Memory B cell (primary cell): ENCODE measurements at regions not wholly inside any gene's neighbourhood (a gene's known extent, or its start where the extent isn't known, plus 50 kb on each side); places are given as distances from the start of the nearest gene placed in this dataset.

Experiments
- ATAC-seq: fragments of 150-1000 bp; cut with Tn5 transposase; 2 replicates; pipeline ENCODE4 v1.10.0; 2021; ENCODE audit warnings: low read depth, mild to moderate bottlenecking, moderate library complexity
- DNase-seq, 2 donors: peaks; one replicate each; pipeline ENCODE4 v3.0.0; 2022; ENCODE audit warnings: low spot score in 2 of 2
- H3K27ac Mint-ChIP-seq: one replicate; pipeline ENCODE4 v1.8.0; 2022; ENCODE audit warnings: mild to moderate bottlenecking, moderate library complexity, mixed read lengths
- H3K27me3 Mint-ChIP-seq: one replicate; pipeline ENCODE4 v1.8.0; 2022; ENCODE audit warnings: mixed read lengths
- H3K36me3 Mint-ChIP-seq: one replicate; pipeline ENCODE4 v1.8.0; 2022; ENCODE audit warnings: mild to moderate bottlenecking, mixed read lengths
- H3K4me1 Mint-ChIP-seq: one replicate; pipeline ENCODE4 v1.8.0; 2022; ENCODE audit warnings: mixed read lengths
- H3K4me3 Mint-ChIP-seq: one replicate; pipeline ENCODE4 v1.8.0; 2022; ENCODE audit warnings: mild to moderate bottlenecking, moderate library complexity, mixed read lengths
- H3K9me3 Mint-ChIP-seq: one replicate; pipeline ENCODE4 v1.8.0; 2022; ENCODE audit warnings: mixed read lengths

DNA sequence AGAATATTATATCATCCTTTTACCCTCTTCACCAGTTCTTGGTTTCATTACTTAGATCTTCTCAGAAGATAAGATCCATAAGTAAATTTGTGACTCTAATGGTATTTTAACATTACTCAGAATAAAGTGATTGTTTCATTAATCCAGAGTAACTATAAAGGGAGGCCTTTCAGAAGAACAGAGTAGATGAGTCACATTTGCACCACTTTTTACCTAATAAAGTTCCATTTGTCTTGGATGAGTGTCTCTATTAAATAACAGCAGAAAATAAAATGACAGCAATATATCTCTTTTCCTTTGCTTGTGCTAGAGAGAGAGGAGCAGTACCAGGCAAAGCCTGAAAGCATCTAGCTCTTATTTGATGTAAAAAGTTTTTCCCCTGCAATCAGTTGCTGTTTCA, 926.5 kb upstream of the CNTNAP5 start:
- Mint-ChIP-seq H3K4me3 (no peak overlapping the region), H3K9me3 (peaks cover 6% of the 10 kb centered on the region), H3K4me1 (no peaks in the 10 kb centered on the region), H3K27ac (no peak overlapping the region), H3K27me3 (no peaks in the 10 kb centered on the region), H3K36me3 (no peaks in the 10 kb centered on the region)
- DNase-seq (no peak), ATAC-seq (no peak)

DNA sequence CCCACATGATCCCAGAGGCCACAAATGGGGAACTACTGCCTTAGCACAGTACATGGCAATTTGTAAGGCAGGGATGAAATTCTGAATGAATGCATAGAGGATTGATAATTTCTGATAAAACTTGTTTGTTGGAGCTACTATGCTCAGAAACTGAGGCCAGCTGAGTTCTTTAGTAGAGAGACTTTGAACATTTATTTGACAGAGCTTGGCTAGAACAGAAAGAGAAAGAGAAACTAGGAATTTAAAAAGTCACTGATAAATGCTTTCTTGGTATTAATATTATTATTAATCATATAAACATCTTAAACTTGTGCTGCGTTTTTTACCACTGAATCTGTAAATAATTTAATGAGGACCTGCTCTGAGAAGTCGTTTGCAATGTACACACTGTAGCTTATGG, 923.7 kb upstream of the CNTNAP5 start:
- Mint-ChIP-seq H3K27me3 (no peaks in the 10 kb centered on the region), H3K36me3 (no peaks in the 10 kb centered on the region), H3K9me3 (peaks cover 5% of the 10 kb centered on the region), H3K27ac (no peak overlapping the region), H3K4me1 (no peaks in the 10 kb centered on the region), H3K4me3 (no peak overlapping the region)
- ATAC-seq = no peak
- DNase-seq = no peak

- Mint-ChIP-seq H3K4me3 (no peak overlapping the region), H3K9me3 (peaks cover 3% of the 10 kb centered on the region), H3K27ac (no peak overlapping the region), H3K27me3 (no peaks in the 10 kb centered on the region), H3K4me1 (no peaks in the 10 kb centered on the region), H3K36me3 (no peaks in the 10 kb centered on the region)
- no peak for DNase-seq
- ATAC-seq = no peak
These were observed 921.2 kb upstream of the CNTNAP5 start for GRCh38 chr2:123103902-123104301.

DNA sequence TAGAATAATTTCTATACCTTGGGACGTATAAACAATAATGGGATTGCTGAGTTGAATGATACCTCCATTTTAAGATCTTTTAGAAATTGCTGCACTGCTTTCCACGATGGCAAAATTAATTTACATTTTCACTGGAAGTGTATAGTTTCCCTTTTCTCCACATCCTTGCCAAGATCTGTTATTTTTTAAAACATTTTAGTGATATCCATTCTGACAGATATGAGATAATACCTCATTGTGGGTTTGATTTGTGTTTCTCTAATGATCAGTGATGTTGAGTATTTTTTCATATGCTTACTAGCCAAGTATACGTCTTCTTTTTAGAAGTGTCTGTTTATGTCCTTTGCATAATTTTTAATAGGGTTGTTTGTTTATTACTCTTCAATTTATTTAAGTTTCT, 908.5 kb upstream of the CNTNAP5 start:
- DNase-seq (no peak), ATAC-seq (no peak)
- Mint-ChIP-seq H3K4me1 (no peaks in the 10 kb centered on the region), H3K27ac (no peak overlapping the region), H3K4me3 (no peak overlapping the region), H3K36me3 (no peaks in the 10 kb centered on the region), H3K27me3 (no peaks in the 10 kb centered on the region), H3K9me3 (peaks cover 9% of the 10 kb centered on the region)

DNA sequence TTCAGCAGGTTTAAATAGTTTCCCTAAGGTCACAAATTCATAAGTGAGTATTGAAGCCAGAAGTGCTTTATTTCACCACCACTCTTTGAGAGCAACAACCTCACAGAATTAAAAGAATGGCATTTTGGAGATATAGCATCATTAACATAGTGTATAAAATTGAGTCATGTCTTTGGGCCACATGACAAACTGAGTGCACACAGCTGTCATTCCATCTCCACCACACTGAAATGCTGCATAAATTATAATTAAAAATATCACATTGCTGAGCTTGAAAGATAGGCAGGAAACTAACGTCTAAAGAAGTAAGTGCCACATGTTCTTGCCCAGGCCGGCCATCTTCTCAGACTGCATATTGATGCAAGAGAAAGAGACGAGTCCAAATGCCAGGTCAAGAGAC, 897.9 kb upstream of the CNTNAP5 start:
- Mint-ChIP-seq H3K27ac (no peak overlapping the region), H3K36me3 (no peaks in the 10 kb centered on the region), H3K4me3 (no peak overlapping the region), H3K27me3 (no peaks in the 10 kb centered on the region), H3K4me1 (no peaks in the 10 kb centered on the region), H3K9me3 (peaks cover 4% of the 10 kb centered on the region)
- ATAC-seq (no peak), DNase-seq (no peak)

GRCh38 chr2:123128951-123129350, 896.1 kb upstream of the CNTNAP5 start:
- Mint-ChIP-seq H3K4me1 (no peaks in the 10 kb centered on the region), H3K27ac (no peak overlapping the region), H3K27me3 (no peaks in the 10 kb centered on the region), H3K4me3 (no peak overlapping the region), H3K9me3 (peaks cover 3% of the 10 kb centered on the region), H3K36me3 (no peaks in the 10 kb centered on the region)
- no peak for DNase-seq
- ATAC-seq = no peak

DNA sequence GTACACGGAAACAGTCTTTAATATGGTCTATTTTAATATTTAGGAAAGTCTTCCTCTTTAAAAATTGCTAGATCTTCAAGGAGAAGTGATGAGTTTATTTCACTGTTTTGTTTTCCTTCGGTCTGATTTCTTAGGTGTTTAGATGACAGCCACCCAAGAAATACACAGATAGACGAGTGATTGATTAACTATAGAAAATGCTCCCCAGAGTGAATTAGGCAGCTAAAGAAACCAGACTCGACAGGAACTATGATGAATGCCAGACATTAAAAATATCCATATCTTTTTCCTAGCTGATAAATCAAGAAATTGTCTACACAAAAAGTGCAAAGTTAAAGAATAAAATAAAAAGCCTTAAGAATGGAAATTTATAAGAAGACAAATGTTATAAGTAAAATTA, 888.7 kb upstream of the CNTNAP5 start:
- no peak overlapping the region for H3K27ac Mint-ChIP-seq
- H3K27me3 Mint-ChIP-seq = no peaks in the 10 kb centered on the region
- DNase-seq = no peak
- no peaks in the 10 kb centered on the region for H3K36me3 Mint-ChIP-seq
- ATAC-seq = no peak
- H3K4me3 Mint-ChIP-seq = no peak overlapping the region
- H3K9me3 Mint-ChIP-seq = peaks cover 5% of the 10 kb centered on the region
- H3K4me1 Mint-ChIP-seq = no peaks in the 10 kb centered on the region

GRCh38 chr2:123144082-123144481, 881.0 kb upstream of the CNTNAP5 start:
- no peak for DNase-seq
- Mint-ChIP-seq H3K27me3 (no peaks in the 10 kb centered on the region), H3K4me3 (no peak overlapping the region), H3K4me1 (no peaks in the 10 kb centered on the region), H3K36me3 (no peaks in the 10 kb centered on the region), H3K9me3 (peaks cover 7% of the 10 kb centered on the region), H3K27ac (no peak overlapping the region)
- no peak for ATAC-seq

DNA sequence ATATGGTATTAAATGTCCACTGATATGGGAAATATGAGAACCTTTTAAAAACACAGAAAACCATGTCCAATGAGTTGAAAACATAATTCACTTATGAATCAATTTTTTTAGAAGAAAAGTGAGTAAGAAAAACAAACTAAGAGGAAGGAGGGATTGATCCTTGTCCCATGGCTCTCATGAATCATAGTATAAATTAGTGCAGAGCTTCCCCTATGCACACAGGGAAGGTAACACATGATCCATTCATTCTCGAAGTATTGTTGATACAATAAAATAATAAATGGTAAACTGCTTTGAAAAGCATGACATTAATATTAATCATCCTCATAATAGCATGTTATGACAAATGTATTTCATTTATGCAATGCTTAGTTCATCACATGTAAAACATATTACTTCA, 872.0 kb upstream of the CNTNAP5 start:
- H3K4me3 Mint-ChIP-seq = no peak overlapping the region
- no peak for ATAC-seq
- H3K9me3 Mint-ChIP-seq = peaks cover 3% of the 10 kb centered on the region
- H3K27me3 Mint-ChIP-seq = no peaks in the 10 kb centered on the region
- H3K36me3 Mint-ChIP-seq = no peaks in the 10 kb centered on the region
- H3K4me1 Mint-ChIP-seq = no peaks in the 10 kb centered on the region
- DNase-seq = no peak
- no peak overlapping the region for H3K27ac Mint-ChIP-seq

DNA sequence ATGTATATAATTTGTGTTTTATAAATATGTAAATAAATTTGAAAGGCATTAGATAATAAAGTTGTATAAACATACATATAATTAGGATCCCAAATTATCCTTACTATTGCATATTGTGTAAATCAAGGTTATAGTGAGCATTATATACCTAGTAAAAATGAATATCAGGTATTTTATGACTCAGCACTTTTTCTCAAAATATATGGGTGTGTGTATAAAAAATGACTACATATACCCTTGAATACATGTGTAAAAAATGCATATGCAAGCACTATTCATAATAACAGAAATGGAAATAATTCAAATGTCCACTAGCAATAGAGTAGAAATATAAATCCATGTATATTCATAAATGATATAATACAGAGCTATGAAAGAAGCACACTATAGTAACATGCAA, 870.9 kb upstream of the CNTNAP5 start:
- H3K4me1 Mint-ChIP-seq = no peaks in the 10 kb centered on the region
- H3K9me3 Mint-ChIP-seq = peaks cover 5% of the 10 kb centered on the region
- H3K27me3 Mint-ChIP-seq = no peaks in the 10 kb centered on the region
- DNase-seq (no peak), ATAC-seq (no peak)
- no peaks in the 10 kb centered on the region for H3K36me3 Mint-ChIP-seq
- H3K4me3 Mint-ChIP-seq = no peak overlapping the region
- H3K27ac Mint-ChIP-seq = no peak overlapping the region

- H3K27ac Mint-ChIP-seq = no peak overlapping the region
- H3K4me3 Mint-ChIP-seq = no peak overlapping the region
- H3K9me3 Mint-ChIP-seq = peaks cover 5% of the 10 kb centered on the region
- H3K27me3 Mint-ChIP-seq = no peaks in the 10 kb centered on the region
- ATAC-seq (no peak), DNase-seq (no peak)
- no peaks in the 10 kb centered on the region for H3K4me1 Mint-ChIP-seq
- no peaks in the 10 kb centered on the region for H3K36me3 Mint-ChIP-seq
These were observed 868.1 kb upstream of the CNTNAP5 start for GRCh38 chr2:123157016-123157415.

DNA sequence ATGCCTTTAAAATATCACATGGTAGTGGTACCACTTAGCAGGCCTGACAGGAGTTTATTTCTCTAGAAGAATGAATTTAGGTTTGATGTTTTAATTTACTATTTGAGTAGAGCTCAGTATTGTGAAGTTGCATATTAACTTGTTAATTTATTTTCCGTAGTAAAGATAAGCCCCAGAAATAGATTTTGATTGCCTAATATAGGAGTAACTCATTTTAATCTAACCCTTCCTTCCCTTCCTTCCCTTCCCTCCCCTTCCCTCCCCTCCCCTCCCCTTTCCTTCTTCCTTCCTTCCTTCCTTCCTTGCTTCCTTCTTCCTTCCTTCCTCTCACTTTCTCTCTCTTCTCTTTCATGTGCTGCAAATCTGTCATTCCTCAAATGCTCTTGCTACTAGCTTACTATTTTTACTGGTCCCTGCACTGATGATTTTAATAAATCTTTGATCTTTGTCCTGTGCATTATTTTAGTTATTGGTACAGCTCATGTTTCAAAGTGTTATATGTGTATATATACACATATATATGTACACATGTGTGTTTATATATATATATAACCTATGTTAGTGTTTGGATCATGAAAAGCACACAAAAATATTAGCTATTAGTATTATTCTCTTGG, 862.6 kb upstream of the CNTNAP5 start:
- Mint-ChIP-seq H3K4me3 (no peak overlapping the region), H3K27me3 (no peaks in the 10 kb centered on the region), H3K27ac (no peak overlapping the region), H3K36me3 (no peaks in the 10 kb centered on the region), H3K4me1 (no peaks in the 10 kb centered on the region), H3K9me3 (peaks cover 5% of the 10 kb centered on the region)
- no peak for DNase-seq
- no peak for ATAC-seq

DNA sequence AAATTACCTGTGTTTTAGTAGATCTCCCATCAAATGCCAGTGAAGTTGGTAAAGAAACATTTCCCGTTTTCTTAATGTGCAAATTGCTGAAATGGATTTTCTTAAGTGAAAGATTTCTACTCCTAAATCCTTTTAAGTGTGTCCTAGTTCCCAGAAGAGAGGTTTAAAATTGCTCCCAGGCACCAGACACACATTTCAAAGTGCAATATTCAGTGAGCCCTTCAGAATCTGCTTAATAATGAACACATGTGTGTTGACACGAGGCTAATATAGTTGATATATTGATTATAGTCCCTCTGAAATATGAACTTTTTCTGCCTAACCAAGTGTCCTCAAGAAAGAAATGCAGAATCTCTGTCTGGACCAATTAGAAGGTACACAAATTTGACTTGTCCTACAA, 861.7 kb upstream of the CNTNAP5 start:
- H3K27ac Mint-ChIP-seq = no peak overlapping the region
- H3K4me1 Mint-ChIP-seq = no peaks in the 10 kb centered on the region
- DNase-seq (no peak), ATAC-seq (no peak)
- no peaks in the 10 kb centered on the region for H3K27me3 Mint-ChIP-seq
- H3K36me3 Mint-ChIP-seq = no peaks in the 10 kb centered on the region
- no peak overlapping the region for H3K4me3 Mint-ChIP-seq
- peaks cover 5% of the 10 kb centered on the region for H3K9me3 Mint-ChIP-seq

DNA sequence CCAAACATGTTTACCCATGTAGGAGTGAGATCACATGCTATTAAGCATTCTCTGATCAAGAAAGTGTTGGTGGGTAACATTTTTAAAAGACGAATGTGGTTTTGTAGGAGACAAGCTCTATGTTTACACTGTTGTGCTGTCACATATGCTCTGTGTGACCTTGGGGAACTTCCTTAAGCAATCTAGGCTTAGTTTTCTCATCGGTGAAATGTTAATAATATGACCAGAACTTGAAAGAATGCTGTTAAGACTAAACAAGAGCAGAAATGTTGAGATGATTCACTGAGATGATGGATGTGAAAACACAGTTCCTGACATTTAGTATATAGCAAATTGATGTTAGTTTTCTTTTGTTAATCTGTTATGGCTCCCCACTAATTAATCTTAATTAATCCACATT, 860.9 kb upstream of the CNTNAP5 start:
- DNase-seq (no peak), ATAC-seq (no peak)
- Mint-ChIP-seq H3K27me3 (no peaks in the 10 kb centered on the region), H3K36me3 (no peaks in the 10 kb centered on the region), H3K9me3 (peaks cover 3% of the 10 kb centered on the region), H3K27ac (no peak overlapping the region), H3K4me1 (no peaks in the 10 kb centered on the region), H3K4me3 (no peak overlapping the region)

- DNase-seq (no peak), ATAC-seq (no peak)
- Mint-ChIP-seq H3K9me3 (peaks cover 6% of the 10 kb centered on the region), H3K27me3 (no peaks in the 10 kb centered on the region), H3K27ac (no peak overlapping the region), H3K36me3 (no peaks in the 10 kb centered on the region), H3K4me3 (no peak overlapping the region), H3K4me1 (no peaks in the 10 kb centered on the region)
These were observed 859.5 kb upstream of the CNTNAP5 start for GRCh38 chr2:123165616-123166015.
